NCI-H146 (cell line): ENCODE measurements at regions not wholly inside any gene's neighbourhood (a gene's known extent, or its start where the extent isn't known, plus 50 kb on each side); places are given as distances from the start of the nearest gene placed in this dataset.

ENCODE experiments used
- DNase-seq: peaks from one replicate; lab custom pipeline; 2025; lab: John Stamatoyannopoulos, UW

GRCh38 chr1:221810406-221810805, 68.5 kb upstream of the DUSP10 start:
- DNase-seq = no peak

- DNase-seq = no peak
Measured at GRCh38 chr1:221809091-221810029, 67.5 kb upstream of the DUSP10 start.

GRCh38 chr1:221806984-221807383, 65.1 kb upstream of the DUSP10 start:
- no peak for DNase-seq

GRCh38 chr1:221806236-221806635, 64.3 kb upstream of the DUSP10 start:
- no peak for DNase-seq

GRCh38 chr1:221805121-221805520, 63.2 kb upstream of the DUSP10 start:
- DNase-seq = no peak

- no peak for DNase-seq
Measured at GRCh38 chr1:221804303-221804702, 62.4 kb upstream of the DUSP10 start.

- DNase-seq = no peak
Measured at GRCh38 chr1:221801773-221802516, 60.1 kb upstream of the DUSP10 start.

GRCh38 chr1:221801251-221801661, 59.4 kb upstream of the DUSP10 start:
- DNase-seq = no peak

- DNase-seq = no peak
Measured at GRCh38 chr1:221800831-221801230, 58.9 kb upstream of the DUSP10 start.

GRCh38 chr1:221797506-221797905, 55.6 kb upstream of the DUSP10 start:
- DNase-seq = no peak

GRCh38 chr1:221796700-221797099, 54.8 kb upstream of the DUSP10 start:
- no peak for DNase-seq

- no peak for DNase-seq
Measured at GRCh38 chr1:221795380-221795779, 53.5 kb upstream of the DUSP10 start.

- no peak for DNase-seq
Measured at GRCh38 chr1:221794935-221795334, 53.0 kb upstream of the DUSP10 start.

GRCh38 chr1:221794079-221794670, 52.3 kb upstream of the DUSP10 start:
- no peak for DNase-seq

- no peak for DNase-seq
Measured at GRCh38 chr1:221793439-221794078, 51.7 kb upstream of the DUSP10 start.

GRCh38 chr1:221791846-221792245, 50.0 kb upstream of the DUSP10 start:
- no peak for DNase-seq
